T-helper 2 cell treated with Interferon-gamma antibody and Interleukin-4, amounts not matched to agents 5 μg/mL and 100 μg/mL, for 36 hours (primary cell): ENCODE measurements at regions not wholly inside any gene's neighbourhood (a gene's known extent, or its start where the extent isn't known, plus 50 kb on each side); places are given as distances from the start of the nearest gene placed in this dataset.
A peak's percentile ranks its signal among the peaks of the same experiment; 100 is the strongest.

Source experiments
- DNase-seq: peaks from one replicate; pipeline ENCODE4 v3.0.0; 2021; ENCODE audit warnings: low spot score
- H3K27ac Mint-ChIP-seq: one replicate; pipeline ENCODE4 v1.8.0; 2021; ENCODE audit warnings: mild to moderate bottlenecking, mixed read lengths
- H3K27me3 Mint-ChIP-seq: one replicate; pipeline ENCODE4 v1.8.0; 2021; ENCODE audit warnings: low read depth, mixed read lengths
- H3K36me3 Mint-ChIP-seq: one replicate; pipeline ENCODE4 v1.8.0; 2021; ENCODE audit warnings: low read depth, mixed read lengths
- H3K4me1 Mint-ChIP-seq: one replicate; pipeline ENCODE4 v1.8.0; 2021; ENCODE audit warnings: low read depth, mixed read lengths
- H3K4me3 Mint-ChIP-seq: one replicate; pipeline ENCODE4 v1.8.0; 2022; ENCODE audit warnings: mild to moderate bottlenecking, moderate library complexity, mixed read lengths
- H3K9me3 Mint-ChIP-seq: one replicate; pipeline ENCODE4 v1.8.0; 2021; ENCODE audit warnings: mixed read lengths

DNA sequence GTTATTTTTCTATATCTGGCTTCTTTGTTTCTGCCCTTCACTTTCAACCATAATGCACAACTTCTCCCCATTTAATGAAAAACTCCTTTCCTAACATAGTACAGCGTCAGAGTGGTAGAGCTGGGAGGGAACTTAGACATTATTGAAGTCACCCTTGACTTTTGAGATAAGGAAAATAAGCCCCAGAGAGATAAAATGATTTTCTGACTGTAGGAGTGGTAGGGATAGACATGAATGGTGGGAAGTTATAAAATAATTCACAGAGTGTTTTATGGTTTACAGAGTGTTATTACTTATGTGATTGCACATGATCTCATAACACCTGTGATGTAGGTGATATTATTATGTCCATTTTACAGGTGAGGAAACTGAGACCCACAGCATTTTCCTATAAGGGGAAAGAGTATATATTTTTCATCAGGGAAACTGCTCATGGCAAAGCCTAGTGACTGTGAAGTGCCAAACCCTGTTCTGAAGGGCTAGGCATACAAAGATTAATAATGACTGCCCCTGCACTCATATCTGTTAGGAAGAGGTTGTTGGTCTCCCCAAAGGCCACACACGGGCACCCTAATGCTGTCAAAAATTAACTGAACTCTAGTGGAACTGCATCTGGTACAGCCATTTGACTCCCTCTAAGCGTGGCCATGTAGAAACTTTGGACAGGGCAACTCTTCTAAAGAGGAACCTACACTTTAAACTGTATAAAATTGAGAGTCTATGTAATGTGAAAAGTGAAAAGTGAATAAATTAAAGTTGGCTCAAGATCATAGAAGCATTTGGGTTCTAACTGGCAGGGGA is 61.1 kb upstream of the PICALM start:
- no peaks in the 10 kb centered on the region for H3K36me3 Mint-ChIP-seq
- H3K9me3 Mint-ChIP-seq = no peaks in the 10 kb centered on the region
- peaks cover 11% of the 10 kb centered on the region for H3K4me1 Mint-ChIP-seq
- H3K27me3 Mint-ChIP-seq = peaks cover 2% of the 10 kb centered on the region
- no peak overlapping the region for H3K27ac Mint-ChIP-seq
- H3K4me3 Mint-ChIP-seq = no peak overlapping the region
- DNase-seq = no peak

DNA sequence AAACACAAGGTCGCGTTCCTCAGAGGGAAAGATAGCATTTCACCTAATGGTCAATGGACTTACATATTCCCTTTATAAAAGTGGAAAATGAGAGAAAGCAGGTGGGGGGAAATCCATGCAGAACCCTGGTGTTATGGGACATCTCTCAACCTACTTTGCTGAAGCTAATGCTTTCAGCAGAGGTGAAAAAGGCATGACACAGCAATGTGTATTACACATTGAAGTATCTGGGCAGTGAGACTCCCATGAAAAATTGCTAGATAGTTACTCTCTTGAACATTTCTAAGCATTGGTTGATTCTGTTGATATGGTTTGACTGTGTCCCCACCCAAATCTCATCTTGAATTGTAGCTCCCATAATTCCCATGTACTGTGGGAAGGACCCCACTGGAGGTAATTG is 60.0 kb upstream of the PICALM start:
- H3K27ac Mint-ChIP-seq = no peak overlapping the region
- H3K9me3 Mint-ChIP-seq = no peaks in the 10 kb centered on the region
- H3K36me3 Mint-ChIP-seq = no peaks in the 10 kb centered on the region
- no peak for DNase-seq
- H3K4me1 Mint-ChIP-seq = peaks cover 15% of the 10 kb centered on the region
- no peak overlapping the region for H3K4me3 Mint-ChIP-seq
- H3K27me3 Mint-ChIP-seq = peaks cover 2% of the 10 kb centered on the region

DNA sequence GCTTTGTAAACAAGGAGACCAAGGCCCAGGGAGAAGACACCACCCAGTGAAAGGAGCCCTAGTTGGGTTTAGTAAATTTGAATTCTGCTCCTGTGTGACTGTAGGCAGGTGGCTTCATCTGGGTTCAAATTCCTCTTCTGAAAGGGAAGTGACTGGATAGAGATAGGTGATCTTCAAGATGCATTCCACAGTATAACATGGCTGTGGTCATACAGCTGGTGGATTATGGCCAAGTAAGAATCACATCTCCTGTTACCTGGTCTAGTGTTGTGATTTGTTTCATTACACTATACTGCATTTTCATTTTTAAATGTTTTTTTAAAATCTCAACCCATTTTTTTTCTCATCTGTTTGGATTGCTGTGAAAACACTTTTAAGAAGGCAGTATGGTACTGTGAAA is 58.0 kb upstream of the PICALM start:
- peaks cover 16% of the 10 kb centered on the region for H3K4me1 Mint-ChIP-seq
- no peak for DNase-seq
- no peak overlapping the region for H3K27ac Mint-ChIP-seq
- H3K4me3 Mint-ChIP-seq = no peak overlapping the region
- H3K27me3 Mint-ChIP-seq = peaks cover 2% of the 10 kb centered on the region
- H3K36me3 Mint-ChIP-seq = no peaks in the 10 kb centered on the region
- H3K9me3 Mint-ChIP-seq = no peaks in the 10 kb centered on the region

DNA sequence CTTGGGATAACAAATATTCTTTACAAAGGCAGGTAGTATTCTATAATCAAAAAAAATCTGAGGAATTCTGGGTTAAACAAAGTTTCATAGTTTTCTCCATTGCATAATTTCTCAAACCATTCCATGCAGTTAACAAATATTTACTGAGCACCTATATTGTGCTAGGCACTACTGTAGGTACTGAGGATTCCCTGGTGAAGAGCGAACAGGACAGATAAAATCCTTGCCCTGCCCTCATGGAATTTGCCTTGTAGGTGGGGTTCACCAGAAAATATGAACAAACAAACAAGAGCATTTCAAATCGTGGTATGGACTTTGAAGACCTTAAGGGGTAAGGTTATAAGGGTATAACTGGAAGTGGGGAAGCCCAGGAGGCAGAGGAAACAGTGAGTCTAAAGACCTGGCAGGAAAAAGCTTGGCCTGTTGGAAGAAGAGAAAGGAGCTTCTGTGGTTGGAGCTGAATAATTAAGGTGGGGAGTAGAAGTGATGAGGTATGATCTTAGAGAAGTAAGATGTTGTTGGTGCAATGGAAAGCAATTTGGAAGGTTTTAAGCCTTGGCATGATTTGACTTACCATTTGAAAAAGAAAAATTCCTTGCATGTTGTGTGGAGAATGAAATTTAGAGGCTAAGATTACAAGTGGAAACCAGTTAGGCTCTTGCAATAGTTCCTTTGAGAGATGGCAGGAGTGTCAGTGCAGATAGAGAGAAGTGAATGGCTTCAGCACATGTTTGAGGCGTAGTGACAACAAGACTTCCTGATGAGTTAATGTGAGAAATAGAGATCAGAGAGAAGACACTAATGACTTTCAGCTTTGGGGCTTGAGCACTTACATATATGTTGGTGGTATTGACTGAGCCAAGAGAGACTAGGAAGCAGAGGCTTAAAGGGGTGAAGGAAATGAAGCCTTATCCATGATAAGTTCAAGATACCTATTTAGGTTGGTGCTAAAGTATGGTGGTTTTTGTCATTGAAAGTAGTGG is 55.7 kb upstream of the PICALM start:
- no peak for DNase-seq
- H3K27ac Mint-ChIP-seq = peak overlapping the region; percentile 3
- no peaks in the 10 kb centered on the region for H3K36me3 Mint-ChIP-seq
- H3K9me3 Mint-ChIP-seq = no peaks in the 10 kb centered on the region
- peaks cover 2% of the 10 kb centered on the region for H3K27me3 Mint-ChIP-seq
- H3K4me1 Mint-ChIP-seq = peaks cover 16% of the 10 kb centered on the region
- H3K4me3 Mint-ChIP-seq = no peak overlapping the region

DNA sequence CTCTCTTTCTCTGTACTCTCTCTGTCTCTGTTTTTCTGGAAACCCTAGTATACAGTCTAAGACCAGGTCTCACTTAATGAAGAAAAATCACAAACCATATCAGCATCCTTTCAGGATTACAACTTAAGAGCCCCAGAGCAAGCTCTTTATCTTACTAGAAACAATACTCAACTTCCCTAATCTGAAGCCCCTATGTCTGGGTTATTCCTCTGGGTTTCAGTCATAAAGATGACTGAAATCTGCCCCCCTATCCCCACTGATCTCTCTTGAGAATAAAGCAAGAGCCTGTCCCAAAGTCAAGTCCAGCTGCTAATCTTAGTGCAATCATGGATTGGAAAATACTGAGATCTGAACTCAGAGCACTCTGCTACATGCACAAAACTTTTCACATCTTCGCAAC is 53.9 kb upstream of the PICALM start:
- H3K9me3 Mint-ChIP-seq = no peaks in the 10 kb centered on the region
- H3K4me1 Mint-ChIP-seq = peaks cover 25% of the 10 kb centered on the region
- no peak overlapping the region for H3K27ac Mint-ChIP-seq
- H3K27me3 Mint-ChIP-seq = no peaks in the 10 kb centered on the region
- no peak for DNase-seq
- no peaks in the 10 kb centered on the region for H3K36me3 Mint-ChIP-seq
- no peak overlapping the region for H3K4me3 Mint-ChIP-seq

DNA sequence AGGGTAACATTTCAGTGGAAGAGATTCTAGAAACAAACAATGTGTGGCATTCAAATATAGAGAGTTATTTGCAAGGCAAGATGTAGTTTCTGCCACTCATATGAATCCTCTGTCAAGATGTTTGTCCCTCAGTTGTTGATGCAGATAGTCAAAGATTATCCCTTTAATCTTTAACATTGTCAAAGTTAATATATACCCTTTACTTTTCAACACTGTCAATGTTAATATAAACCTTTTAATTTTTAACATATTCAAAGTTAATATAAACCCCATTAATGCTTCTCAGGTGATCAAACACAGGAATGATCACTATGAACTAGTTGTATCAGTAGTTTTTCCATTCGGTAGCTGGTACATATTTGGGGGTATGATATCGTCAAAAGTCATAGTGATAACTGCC is 51.9 kb upstream of the PICALM start:
- Mint-ChIP-seq H3K36me3 (no peaks in the 10 kb centered on the region), H3K27ac (no peak overlapping the region), H3K27me3 (no peaks in the 10 kb centered on the region), H3K4me1 (peaks cover 39% of the 10 kb centered on the region), H3K9me3 (no peaks in the 10 kb centered on the region), H3K4me3 (no peak overlapping the region)
- no peak for DNase-seq

DNA sequence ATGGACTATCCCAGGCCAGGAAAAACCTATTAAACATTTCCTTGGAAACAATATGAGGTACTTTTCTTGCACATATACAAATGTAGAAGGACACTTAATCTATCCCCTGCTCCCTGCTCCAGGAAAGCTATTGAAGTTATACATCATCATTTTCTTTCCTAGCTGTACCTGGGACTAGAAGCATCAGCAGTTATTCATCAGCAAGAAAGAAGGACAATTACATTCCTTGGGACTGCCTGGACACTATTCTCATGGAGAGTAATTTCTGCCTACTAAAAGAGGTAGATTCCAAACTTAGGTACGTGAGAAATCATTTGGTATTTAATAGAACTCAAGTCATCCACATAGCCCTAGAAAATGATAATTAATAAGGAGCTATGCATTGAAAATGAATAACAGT is 51.0 kb upstream of the PICALM start:
- H3K36me3 Mint-ChIP-seq = no peaks in the 10 kb centered on the region
- no peaks in the 10 kb centered on the region for H3K9me3 Mint-ChIP-seq
- H3K4me1 Mint-ChIP-seq = peaks cover 38% of the 10 kb centered on the region
- H3K4me3 Mint-ChIP-seq = no peak overlapping the region
- H3K27me3 Mint-ChIP-seq = no peaks in the 10 kb centered on the region
- H3K27ac Mint-ChIP-seq = no peak overlapping the region
- DNase-seq = no peak

DNA sequence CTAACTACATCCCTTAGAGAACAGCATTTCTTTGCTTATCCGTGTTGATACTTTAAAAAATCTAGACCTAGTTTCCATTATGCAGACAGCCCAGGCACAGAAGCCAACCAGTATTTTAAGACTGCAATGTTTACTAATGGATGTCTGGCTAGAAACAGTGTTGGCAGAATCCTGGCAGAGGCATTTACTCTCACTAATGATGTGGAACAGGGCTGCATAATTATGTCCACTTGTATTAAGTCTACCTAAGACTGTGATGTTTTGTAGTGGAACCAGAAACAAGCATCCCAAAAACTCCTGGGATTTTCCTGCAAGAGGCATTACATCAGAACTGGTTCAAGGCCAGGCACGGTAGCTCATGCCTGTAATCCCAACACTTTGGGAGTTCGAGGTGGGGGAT is 50.2 kb upstream of the PICALM start:
- DNase-seq = no peak
- no peaks in the 10 kb centered on the region for H3K9me3 Mint-ChIP-seq
- no peaks in the 10 kb centered on the region for H3K36me3 Mint-ChIP-seq
- no peak overlapping the region for H3K27ac Mint-ChIP-seq
- H3K4me3 Mint-ChIP-seq = no peak overlapping the region
- no peaks in the 10 kb centered on the region for H3K27me3 Mint-ChIP-seq
- H3K4me1 Mint-ChIP-seq = peaks cover 30% of the 10 kb centered on the region
